Right atrium auricular region (tissue), 2 donors: ENCODE measurements at regions not wholly inside any gene's neighbourhood (a gene's known extent, or its start where the extent isn't known, plus 50 kb on each side); places are given as distances from the start of the nearest gene placed in this dataset.

Experiments used
- DNase-seq: peaks from one replicate; pipeline ENCODE4 v3.0.0-alpha.2; 2019; ENCODE audit warnings: low spot score
- H3K27ac ChIP-seq, 2 donors: fragments of 200-600 bp; sonication (generic); 1 replicate in 1 of 2; 2 replicates in 1 of 2; pipeline ENCODE4 v1.5.1; 2016 to 2019
- H3K27me3 ChIP-seq, 2 donors: fragments of 200-600 bp; sonication (generic); one replicate each; pipeline versions ENCODE4 v1.5.1 to v1.6.0; 2017 to 2019
- H3K36me3 ChIP-seq: fragments of 200-600 bp; sonication (generic); one replicate; pipeline ENCODE4 v1.5.1; 2016
- H3K4me1 ChIP-seq, 2 donors: fragments of 200-600 bp; sonication (generic); one replicate each; pipeline versions ENCODE4 v1.5.1 to v1.6.0; 2017 to 2019
- H3K4me3 ChIP-seq, 2 donors: fragments of 200-600 bp; sonication (generic); 1 replicate in 1 of 2; 2 replicates in 1 of 2; pipeline ENCODE4 v1.5.1; 2017 to 2019; ENCODE audit warnings: mild to moderate bottlenecking in 1 of 2, moderate library complexity in 1 of 2
- H3K9me3 ChIP-seq, 2 donors: fragments of 200-600 bp; sonication (generic); one replicate each; pipeline ENCODE4 v1.5.1; 2019
- TF ChIP-seq, protein P1 (sequence below), 2 donors: fragments of 200-600 bp; sonication (generic); IDR thresholded peaks; one replicate each; pipeline ENCODE4 v1.5.1; 2019; ENCODE audit warnings: antibody characterized with exemption in 2 of 2

DNA sequence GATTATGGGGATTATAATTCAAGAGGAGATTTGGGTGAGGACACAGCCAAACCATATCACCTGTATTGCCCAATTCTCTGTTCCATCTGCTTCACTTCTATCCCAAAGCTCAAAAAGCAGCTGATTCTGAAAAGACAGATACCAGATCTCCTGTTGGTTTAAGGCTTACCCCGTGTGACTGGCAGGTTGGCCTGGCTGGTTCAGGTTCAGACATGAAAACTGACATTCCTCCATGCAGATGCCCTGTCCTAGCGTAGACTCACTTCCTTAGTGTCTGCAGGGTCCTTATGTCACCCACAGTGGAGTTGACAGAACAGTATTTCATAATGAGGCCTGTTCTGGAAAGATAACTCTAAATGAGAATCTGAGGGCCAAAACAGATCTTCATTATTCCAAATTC is 61.1 kb upstream of the FLRT2 start:
- H3K4me3 ChIP-seq, result no peak overlapping the region
- DNase-seq, result no peak
- H3K4me1 ChIP-seq, result peaks cover 0 to 6% of the 10 kb centered on the region in 2 donors
- no peaks in the 10 kb centered on the region for H3K27me3 ChIP-seq
- no peaks in the 10 kb centered on the region for H3K9me3 ChIP-seq
- TF ChIP-seq, protein P1, sequence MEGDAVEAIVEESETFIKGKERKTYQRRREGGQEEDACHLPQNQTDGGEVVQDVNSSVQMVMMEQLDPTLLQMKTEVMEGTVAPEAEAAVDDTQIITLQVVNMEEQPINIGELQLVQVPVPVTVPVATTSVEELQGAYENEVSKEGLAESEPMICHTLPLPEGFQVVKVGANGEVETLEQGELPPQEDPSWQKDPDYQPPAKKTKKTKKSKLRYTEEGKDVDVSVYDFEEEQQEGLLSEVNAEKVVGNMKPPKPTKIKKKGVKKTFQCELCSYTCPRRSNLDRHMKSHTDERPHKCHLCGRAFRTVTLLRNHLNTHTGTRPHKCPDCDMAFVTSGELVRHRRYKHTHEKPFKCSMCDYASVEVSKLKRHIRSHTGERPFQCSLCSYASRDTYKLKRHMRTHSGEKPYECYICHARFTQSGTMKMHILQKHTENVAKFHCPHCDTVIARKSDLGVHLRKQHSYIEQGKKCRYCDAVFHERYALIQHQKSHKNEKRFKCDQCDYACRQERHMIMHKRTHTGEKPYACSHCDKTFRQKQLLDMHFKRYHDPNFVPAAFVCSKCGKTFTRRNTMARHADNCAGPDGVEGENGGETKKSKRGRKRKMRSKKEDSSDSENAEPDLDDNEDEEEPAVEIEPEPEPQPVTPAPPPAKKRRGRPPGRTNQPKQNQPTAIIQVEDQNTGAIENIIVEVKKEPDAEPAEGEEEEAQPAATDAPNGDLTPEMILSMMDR (IDR thresholded peaks at IDR 0.05), result no peak
- H3K27ac ChIP-seq, result no peak overlapping the region
- H3K36me3 ChIP-seq, result no peaks in the 10 kb centered on the region

DNA sequence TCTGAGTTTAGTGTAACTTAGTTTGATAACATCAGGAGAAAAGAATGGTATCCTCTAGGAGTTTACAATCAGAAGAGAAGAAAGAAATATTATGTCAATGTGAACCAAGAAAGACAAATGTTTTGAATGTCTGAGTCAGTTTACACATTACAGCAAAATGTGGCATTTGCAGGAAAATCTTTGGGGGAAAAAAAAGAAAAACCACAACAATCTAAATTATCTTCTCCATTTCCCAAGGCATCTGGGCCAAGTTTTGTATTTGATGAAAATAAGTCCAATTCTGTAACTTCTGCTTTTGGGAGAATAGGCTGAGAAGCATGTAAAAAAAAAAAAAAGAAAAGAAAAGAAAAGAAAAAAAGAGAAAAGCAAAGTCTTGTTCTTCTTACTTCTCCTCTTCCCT is 58.8 kb upstream of the FLRT2 start:
- Histone ChIP-seq H3K27ac (no peak overlapping the region), H3K27me3 (no peaks in the 10 kb centered on the region), H3K9me3 (no peaks in the 10 kb centered on the region), H3K4me1 (peaks cover 0 to 16% of the 10 kb centered on the region in 2 donors), H3K36me3 (no peaks in the 10 kb centered on the region), H3K4me3 (no peak overlapping the region)
- TF ChIP-seq, protein P1 (IDR thresholded peaks at IDR 0.05), result no peak
- no peak for DNase-seq

DNA sequence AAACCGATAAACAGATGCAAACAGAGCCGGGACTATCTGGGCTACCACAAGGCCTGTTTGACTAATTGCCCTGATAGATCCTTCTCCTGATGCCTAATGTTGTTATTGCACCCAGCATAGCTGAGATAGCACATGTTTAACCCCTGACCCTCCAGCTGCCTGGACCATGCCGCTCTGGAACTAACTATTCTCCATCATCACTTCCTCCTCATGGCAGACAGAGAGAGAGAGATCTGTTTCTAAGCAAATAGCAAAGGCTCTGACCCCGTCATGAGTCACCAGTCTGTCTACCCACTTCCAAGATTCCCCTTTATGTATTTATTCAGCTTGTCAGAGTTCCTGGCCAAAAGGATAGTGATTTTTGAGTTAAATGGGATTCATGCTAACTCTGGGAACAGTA is 58.2 kb upstream of the FLRT2 start:
- no peak for DNase-seq

DNA sequence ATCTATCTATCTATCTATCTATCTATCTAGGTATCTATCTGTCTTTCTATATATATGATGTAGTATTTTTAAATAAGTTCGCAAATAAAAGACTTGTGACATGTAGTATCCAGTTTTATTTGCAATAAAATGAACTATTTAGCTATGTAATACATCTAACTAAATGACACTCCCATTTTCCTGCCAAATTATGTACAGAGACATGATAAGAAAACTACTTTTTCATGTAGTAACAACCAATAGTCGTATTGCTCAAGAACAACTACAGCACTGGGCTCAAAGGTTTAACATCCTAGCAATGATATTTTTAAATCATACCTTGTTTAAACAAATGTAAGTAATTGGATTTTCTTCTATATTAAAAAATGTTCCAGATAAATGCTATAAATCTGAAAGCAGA is 55.5 kb upstream of the FLRT2 start:
- no peaks in the 10 kb centered on the region for H3K27me3 ChIP-seq
- TF ChIP-seq, protein P1 (IDR thresholded peaks at IDR 0.05), result no peak
- H3K4me1 ChIP-seq, result peaks cover 0 to 16% of the 10 kb centered on the region in 2 donors
- no peaks in the 10 kb centered on the region for H3K9me3 ChIP-seq
- no peak for DNase-seq
- no peaks in the 10 kb centered on the region for H3K36me3 ChIP-seq
- no peak overlapping the region for H3K27ac ChIP-seq
- H3K4me3 ChIP-seq, result no peak overlapping the region

More for the DNA sequence above, 58.2 kb upstream of the FLRT2 start:
- H3K36me3 ChIP-seq, result no peaks in the 10 kb centered on the region
- peaks cover 0 to 16% of the 10 kb centered on the region in 2 donors for H3K4me1 ChIP-seq
- TF ChIP-seq, protein P1 (IDR thresholded peaks at IDR 0.05), result no peak
- no peaks in the 10 kb centered on the region for H3K27me3 ChIP-seq
- no peaks in the 10 kb centered on the region for H3K9me3 ChIP-seq
- H3K4me3 ChIP-seq, result no peak overlapping the region
- H3K27ac ChIP-seq, result no peak overlapping the region

DNA sequence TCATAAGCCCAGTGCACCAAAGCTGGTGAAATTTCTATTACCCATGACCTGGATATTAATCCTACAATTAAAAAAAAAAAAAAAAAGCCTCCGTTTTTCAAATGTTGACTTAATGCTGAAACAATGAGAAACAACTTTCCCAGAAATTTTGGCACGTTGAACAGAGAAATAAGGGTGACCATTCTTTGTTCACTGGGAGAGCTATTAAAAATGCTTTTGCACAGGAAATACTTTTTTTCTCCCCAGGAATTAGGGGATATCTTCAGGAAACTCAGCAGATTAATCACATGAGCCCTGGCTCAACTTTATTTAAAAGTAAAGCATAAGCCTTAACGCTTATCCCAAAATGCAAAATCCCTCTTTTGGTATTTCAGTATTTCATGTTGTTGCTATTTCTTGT is 54.8 kb upstream of the FLRT2 start:
- TF ChIP-seq, protein P1 (IDR thresholded peaks at IDR 0.05), result no peak
- no peaks in the 10 kb centered on the region for H3K9me3 ChIP-seq
- no peak for DNase-seq
- peaks cover 0 to 16% of the 10 kb centered on the region in 2 donors for H3K4me1 ChIP-seq
- H3K27me3 ChIP-seq, result no peaks in the 10 kb centered on the region
- H3K27ac ChIP-seq, result no peak overlapping the region
- H3K4me3 ChIP-seq, result no peak overlapping the region
- H3K36me3 ChIP-seq, result no peaks in the 10 kb centered on the region

DNA sequence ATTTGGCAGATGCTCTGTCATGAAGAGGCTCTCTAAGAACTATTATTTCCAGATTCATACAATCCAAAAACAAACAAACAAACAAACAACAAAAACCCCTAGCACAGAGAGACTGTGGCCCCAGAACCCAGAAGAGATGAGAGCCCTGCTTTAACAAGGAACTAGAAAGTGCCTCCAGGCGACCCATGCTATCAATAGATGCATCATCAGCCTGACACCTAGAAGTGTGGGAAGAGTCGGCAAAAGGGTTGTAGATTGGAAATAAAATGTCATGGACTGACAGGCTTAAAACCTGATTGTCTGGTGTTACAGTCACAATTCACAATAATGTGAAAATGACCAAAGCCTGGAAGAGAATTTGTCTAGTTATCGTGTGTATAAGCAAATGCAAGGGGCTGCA is 50.6 kb upstream of the FLRT2 start:
- no peak overlapping the region for H3K4me3 ChIP-seq
- no peak for DNase-seq
- H3K9me3 ChIP-seq, result no peaks in the 10 kb centered on the region
- no peaks in the 10 kb centered on the region for H3K27me3 ChIP-seq
- peaks cover 0 to 12% of the 10 kb centered on the region in 2 donors for H3K4me1 ChIP-seq
- no peaks in the 10 kb centered on the region for H3K36me3 ChIP-seq
- no peak overlapping the region for H3K27ac ChIP-seq
- TF ChIP-seq, protein P1 (IDR thresholded peaks at IDR 0.05), result no peak
